OCI-LY1 (cell line): ENCODE measurements at regions not wholly inside any gene's neighbourhood (a gene's known extent, or its start where the extent isn't known, plus 50 kb on each side); places are given as distances from the start of the nearest gene placed in this dataset.

Source experiments
- CTCF ChIP-seq: fragments of 200-600 bp; sonication (generic), shearing (Covaris generic); IDR thresholded peaks from 2 replicates; pipeline ENCODE4 v1.5.1; 2017; ENCODE audit warnings: mild to moderate bottlenecking, antibody characterized with exemption, low read length, moderate library complexity, mixed read lengths
- EZH2 ChIP-seq: fragments of 200-600 bp; sonication (generic), shearing (Covaris generic); IDR thresholded peaks from 2 replicates; pipeline ENCODE4 v1.8.0; 2017; ENCODE audit warnings: borderline replicate concordance, mixed run types, mild to moderate bottlenecking, antibody characterized with exemption, low read length, moderate library complexity, mixed read lengths

- TF ChIP-seq EZH2, result no peak
- TF ChIP-seq CTCF, result no peak
Measured at GRCh38 chr2:5824126-5824525, 131.9 kb downstream of the SOX11 start.
